NCI-H1105 (cell line): ENCODE measurements at regions not wholly inside any gene's neighbourhood (a gene's known extent, or its start where the extent isn't known, plus 50 kb on each side); places are given as distances from the start of the nearest gene placed in this dataset.

Experiments used
- DNase-seq: peaks from one replicate; lab custom pipeline; 2025; lab: John Stamatoyannopoulos, UW

- DNase-seq = no peak
These were observed 81.4 kb upstream of the KLF13 start for GRCh38 chr15:31245135-31245689.

GRCh38 chr15:31245756-31246155 is 80.9 kb upstream of the KLF13 start:
- no peak for DNase-seq

- DNase-seq = no peak
These were observed 79.2 kb upstream of the KLF13 start for GRCh38 chr15:31247404-31247803.

GRCh38 chr15:31248263-31248662 is 78.4 kb upstream of the KLF13 start:
- no peak for DNase-seq

- DNase-seq = no peak
These were observed 77.7 kb upstream of the KLF13 start for GRCh38 chr15:31248951-31249350.

- no peak for DNase-seq
These were observed 76.6 kb upstream of the KLF13 start for GRCh38 chr15:31250033-31250432.

GRCh38 chr15:31251165-31251564 is 75.5 kb upstream of the KLF13 start:
- no peak for DNase-seq

- DNase-seq = no peak
These were observed 74.4 kb upstream of the KLF13 start for GRCh38 chr15:31252171-31252785.

GRCh38 chr15:31254431-31255175 is 72.0 kb upstream of the KLF13 start:
- no peak for DNase-seq

GRCh38 chr15:31255176-31255510 is 71.5 kb upstream of the KLF13 start:
- DNase-seq = no peak

- DNase-seq = no peak
These were observed 70.8 kb upstream of the KLF13 start for GRCh38 chr15:31255732-31256377.

- no peak for DNase-seq
These were observed 70.0 kb upstream of the KLF13 start for GRCh38 chr15:31256378-31257265.

GRCh38 chr15:31257286-31257685 is 69.3 kb upstream of the KLF13 start:
- DNase-seq = no peak

GRCh38 chr15:31258260-31258659 is 68.4 kb upstream of the KLF13 start:
- no peak for DNase-seq

GRCh38 chr15:31259562-31260252 is 66.9 kb upstream of the KLF13 start:
- no peak for DNase-seq

- no peak for DNase-seq
These were observed 65.9 kb upstream of the KLF13 start for GRCh38 chr15:31260646-31261265.

- DNase-seq = no peak
These were observed 65.1 kb upstream of the KLF13 start for GRCh38 chr15:31261266-31262142.

GRCh38 chr15:31262143-31262530 is 64.5 kb upstream of the KLF13 start:
- DNase-seq = no peak

- DNase-seq = no peak
These were observed 63.5 kb upstream of the KLF13 start for GRCh38 chr15:31262901-31263671.
